Naive thymus-derived CD4-positive, alpha-beta T cell (primary cell): ENCODE measurements at regions not wholly inside any gene's neighbourhood (a gene's known extent, or its start where the extent isn't known, plus 50 kb on each side); places are given as distances from the start of the nearest gene placed in this dataset.

ENCODE experiments used
- ATAC-seq: fragments of 150-1000 bp; cut with Tn5 transposase; 2 replicates; pipeline ENCODE4 v1.10.0; 2021; ENCODE audit warnings: mild to moderate bottlenecking, moderate library complexity
- CTCF ChIA-PET: fragments of 350-600 bp; sonication (Branson Sonifier 250); formaldehyde crosslinking; loops from one replicate; lab custom pipeline; 2021; ENCODE audit warnings: antibody characterized with exemption; lab: Charles Lee
- POLR2A ChIA-PET: fragments of 350-600 bp; sonication (Branson Sonifier 250); formaldehyde crosslinking; loops from one replicate; lab custom pipeline; 2021; ENCODE audit warnings: antibody characterized with exemption, inconsistent platforms; lab: Charles Lee
- DNase-seq, 9 donors: peaks; one replicate each; pipeline versions ENCODE4 v3.0.0 to v3.0.0-alpha.2; 2020 to 2022; ENCODE audit warnings: mixed read lengths in 1 of 9
- H3K27ac ChIP-seq: one replicate; pipeline ENCODE4 v1.7.0; 2013; ENCODE audit warnings: mild to moderate bottlenecking, low read depth, low read length, moderate library complexity
- H3K27me3 ChIP-seq, 2 donors: one replicate each; pipeline ENCODE4 v1.7.0; 2013; ENCODE audit warnings: low read length in 2 of 2, mild to moderate bottlenecking in 2 of 2, moderate library complexity in 2 of 2; ENCODE audit not compliant: control insufficient read depth in 2 of 2, insufficient read depth in 2 of 2
- H3K36me3 ChIP-seq, 3 experiments: 1 replicate in 2 of 3; 2 replicates in 1 of 3; pipeline ENCODE4 v1.7.0; 2013; ENCODE audit warnings: low read length in 3 of 3, mild to moderate bottlenecking in 3 of 3, moderate library complexity in 1 of 3; ENCODE audit not compliant: insufficient read depth in 3 of 3, control insufficient read depth in 2 of 3
- H3K4me1 ChIP-seq, 2 donors: one replicate each; pipeline ENCODE4 v1.7.0; 2013; ENCODE audit warnings: low read length in 2 of 2, mild to moderate bottlenecking in 2 of 2, moderate library complexity in 1 of 2; ENCODE audit not compliant: control insufficient read depth in 2 of 2, insufficient read depth in 2 of 2
- H3K4me3 ChIP-seq: 2 replicates; pipeline ENCODE4 v1.7.0; 2013; ENCODE audit warnings: mild to moderate bottlenecking, low read length
- H3K9me3 ChIP-seq, 3 experiments: 1 replicate in 2 of 3; 2 replicates in 1 of 3; pipeline ENCODE4 v1.7.0; 2013; ENCODE audit warnings: low read length in 3 of 3; ENCODE audit not compliant: control insufficient read depth in 2 of 3
- H3K27ac Mint-ChIP-seq, 9 donors: one replicate each; pipeline ENCODE4 v1.8.0; 2020 to 2022; ENCODE audit warnings: mixed read lengths in 9 of 9, mild to moderate bottlenecking in 8 of 9, moderate library complexity in 5 of 9, inconsistent platforms in 2 of 9
- H3K27me3 Mint-ChIP-seq, 5 donors: one replicate each; pipeline ENCODE4 v1.8.0; 2021 to 2022; ENCODE audit warnings: mixed read lengths in 5 of 5, mild to moderate bottlenecking in 1 of 5
- H3K36me3 Mint-ChIP-seq, 5 donors: one replicate each; pipeline ENCODE4 v1.8.0; 2020 to 2022; ENCODE audit warnings: mixed read lengths in 5 of 5, mild to moderate bottlenecking in 3 of 5, inconsistent platforms in 1 of 5
- H3K4me1 Mint-ChIP-seq, 7 donors: one replicate each; pipeline ENCODE4 v1.8.0; 2020 to 2022; ENCODE audit warnings: mixed read lengths in 7 of 7, mild to moderate bottlenecking in 3 of 7, inconsistent platforms in 1 of 7
- H3K4me3 Mint-ChIP-seq, 10 donors: one replicate each; pipeline ENCODE4 v1.8.0; 2020 to 2022; ENCODE audit warnings: mild to moderate bottlenecking in 10 of 10, mixed read lengths in 10 of 10, moderate library complexity in 6 of 10, inconsistent platforms in 2 of 10
- H3K9me3 Mint-ChIP-seq, 11 donors: one replicate each; pipeline ENCODE4 v1.8.0; 2020 to 2022; ENCODE audit warnings: mixed read lengths in 11 of 11, mild to moderate bottlenecking in 4 of 11, inconsistent platforms in 1 of 11, moderate library complexity in 1 of 11
- intact Hi-C, 2 donors: fragments of 100-400 bp; cut with micrococcal nuclease; formaldehyde crosslinking; loops; one replicate each; pipeline ENCODE4 v1.15.1; 2023

- DNase-seq: no peak
- H3K27me3 ChIP-seq: no peaks in the 10 kb centered on the region
- H3K36me3 ChIP-seq: peaks cover 0 to 31% (median 0%) of the 10 kb centered on the region in 3 experiments
- no peaks in the 10 kb centered on the region for H3K9me3 ChIP-seq
- ChIA-PET CTCF (no interaction called here), POLR2A (interaction anchor here (0.8 kb wide), 1 partner anchor 8 kb away, joined by 3 read pairs; no protein-coding TSS in a partner anchor)
- Mint-ChIP-seq H3K4me3 (no peak overlapping the region), H3K9me3 (peaks cover 0 to 21% (median 4%) of the 10 kb centered on the region in 11 donors), H3K36me3 (peaks cover 26 to 90% (median 72%) of the 10 kb centered on the region in 5 donors), H3K27ac (no peak overlapping the region), H3K4me1 (peaks cover 0 to 14% (median 10%) of the 10 kb centered on the region in 7 donors), H3K27me3 (no peaks in the 10 kb centered on the region)
- intact Hi-C loops: no loop called here
- peaks cover 0 to 8% of the 10 kb centered on the region in 2 donors for H3K4me1 ChIP-seq
- ATAC-seq: no peak
- H3K27ac ChIP-seq: no peak overlapping the region
- no peak overlapping the region for H3K4me3 ChIP-seq
These were observed 59.6 kb upstream of the NEDD9 start for GRCh38 chr6:11292091-11292490.

GRCh38 chr6:11291582-11291981, 59.1 kb upstream of the NEDD9 start:
- Mint-ChIP-seq H3K4me1 (peaks cover 0 to 14% (median 10%) of the 10 kb centered on the region in 7 donors), H3K27me3 (no peaks in the 10 kb centered on the region), H3K36me3 (peaks cover 26 to 88% (median 72%) of the 10 kb centered on the region in 5 donors), H3K27ac (no peak overlapping the region), H3K9me3 (peaks cover 0 to 24% (median 4%) of the 10 kb centered on the region in 11 donors), H3K4me3 (no peak overlapping the region)
- ChIA-PET POLR2A (interaction anchor here (0.8 kb wide), 1 partner anchor 7 kb away, joined by 3 read pairs; no protein-coding TSS in a partner anchor), CTCF (no interaction called here)
- H3K9me3 ChIP-seq: peaks cover 0 to 2% (median 0%) of the 10 kb centered on the region in 3 experiments
- H3K4me3 ChIP-seq: no peak overlapping the region
- no peak overlapping the region for H3K27ac ChIP-seq
- intact Hi-C loops: no loop called here
- ATAC-seq (no peak), DNase-seq (no peak)
- peaks cover 0 to 8% of the 10 kb centered on the region in 2 donors for H3K4me1 ChIP-seq
- no peaks in the 10 kb centered on the region for H3K27me3 ChIP-seq
- H3K36me3 ChIP-seq: peaks cover 0 to 28% (median 0%) of the 10 kb centered on the region in 3 experiments

- H3K36me3 ChIP-seq: peaks cover 0 to 13% (median 0%) of the 10 kb centered on the region in 3 experiments
- H3K27ac ChIP-seq: no peak overlapping the region
- H3K4me3 Mint-ChIP-seq: no peak overlapping the region
- H3K4me3 ChIP-seq: no peak overlapping the region
- POLR2A ChIA-PET: no interaction called here
- H3K27ac Mint-ChIP-seq: no peak overlapping the region
- H3K9me3 ChIP-seq: peaks cover 0 to 4% (median 0%) of the 10 kb centered on the region in 3 experiments
- ATAC-seq: no peak
- H3K27me3 ChIP-seq: no peaks in the 10 kb centered on the region
- peaks cover 19 to 75% (median 61%) of the 10 kb centered on the region in 5 donors for H3K36me3 Mint-ChIP-seq
- intact Hi-C loops: no loop called here
- DNase-seq: no peak
- H3K4me1 Mint-ChIP-seq: peaks cover 0 to 14% (median 6%) of the 10 kb centered on the region in 7 donors
- no peaks in the 10 kb centered on the region for H3K27me3 Mint-ChIP-seq
- peaks cover 0 to 8% of the 10 kb centered on the region in 2 donors for H3K4me1 ChIP-seq
- CTCF ChIA-PET: no interaction called here
- H3K9me3 Mint-ChIP-seq: peaks cover 0 to 20% (median 3%) of the 10 kb centered on the region in 11 donors
These were observed 57.6 kb upstream of the NEDD9 start for GRCh38 chr6:11290027-11290426.

GRCh38 chr6:11288065-11288464, 55.6 kb upstream of the NEDD9 start:
- Histone ChIP-seq H3K4me1 (peaks cover 0 to 8% of the 10 kb centered on the region in 2 donors), H3K36me3 (peaks cover 0 to 13% (median 0%) of the 10 kb centered on the region in 3 experiments), H3K27ac (no peak overlapping the region), H3K27me3 (no peaks in the 10 kb centered on the region), H3K4me3 (no peak overlapping the region), H3K9me3 (peaks cover 0 to 4% (median 0%) of the 10 kb centered on the region in 3 experiments)
- H3K27me3 Mint-ChIP-seq: no peaks in the 10 kb centered on the region
- intact Hi-C loops: no loop called here
- H3K36me3 Mint-ChIP-seq: peaks cover 14 to 56% (median 49%) of the 10 kb centered on the region in 5 donors
- H3K4me3 Mint-ChIP-seq: no peak overlapping the region
- peaks cover 0 to 18% (median 3%) of the 10 kb centered on the region in 11 donors for H3K9me3 Mint-ChIP-seq
- ChIA-PET CTCF (no interaction called here), POLR2A (no interaction called here)
- H3K4me1 Mint-ChIP-seq: peaks cover 0 to 13% (median 0%) of the 10 kb centered on the region in 7 donors
- DNase-seq (no peak), ATAC-seq (no peak)
- H3K27ac Mint-ChIP-seq: no peak overlapping the region

GRCh38 chr6:11284996-11285395, 52.5 kb upstream of the NEDD9 start:
- Mint-ChIP-seq H3K36me3 (peaks cover 10 to 41% (median 29%) of the 10 kb centered on the region in 5 donors), H3K4me1 (peaks cover 0 to 5% (median 0%) of the 10 kb centered on the region in 7 donors), H3K27me3 (no peaks in the 10 kb centered on the region), H3K9me3 (peaks cover 0 to 18% (median 3%) of the 10 kb centered on the region in 11 donors), H3K27ac (no peak overlapping the region), H3K4me3 (no peak overlapping the region)
- H3K9me3 ChIP-seq: peaks cover 0 to 4% (median 0%) of the 10 kb centered on the region in 3 experiments
- ATAC-seq (no peak), DNase-seq (no peak)
- H3K27me3 ChIP-seq: no peaks in the 10 kb centered on the region
- H3K36me3 ChIP-seq: peaks cover 0 to 6% (median 0%) of the 10 kb centered on the region in 3 experiments
- ChIA-PET CTCF (no interaction called here), POLR2A (no interaction called here)
- intact Hi-C loops: no loop called here
- no peaks in the 10 kb centered on the region for H3K4me1 ChIP-seq
- no peak overlapping the region for H3K27ac ChIP-seq
- no peak overlapping the region for H3K4me3 ChIP-seq

- Histone ChIP-seq H3K4me1 (peaks cover 0 to under 1% of the 10 kb centered on the region in 2 donors), H3K27ac (no peak overlapping the region), H3K36me3 (no peaks in the 10 kb centered on the region), H3K9me3 (peaks cover 0 to 4% (median 0%) of the 10 kb centered on the region in 3 experiments), H3K27me3 (no peaks in the 10 kb centered on the region), H3K4me3 (no peak overlapping the region)
- POLR2A ChIA-PET: interaction anchor here (0.7 kb wide), 1 partner anchor 8 kb away, joined by 3 read pairs; no protein-coding TSS in a partner anchor
- no peaks in the 10 kb centered on the region for H3K27me3 Mint-ChIP-seq
- no peak overlapping the region for H3K4me3 Mint-ChIP-seq
- H3K27ac Mint-ChIP-seq: no peak overlapping the region
- H3K36me3 Mint-ChIP-seq: peaks cover 4 to 43% (median 24%) of the 10 kb centered on the region in 5 donors
- DNase-seq: no peak
- intact Hi-C loops: no loop called here
- peaks cover 0 to 15% (median 3%) of the 10 kb centered on the region in 11 donors for H3K9me3 Mint-ChIP-seq
- peaks cover 0 to 18% (median 2%) of the 10 kb centered on the region in 7 donors for H3K4me1 Mint-ChIP-seq
- CTCF ChIA-PET: no interaction called here
- ATAC-seq: no peak
These were observed 51.2 kb upstream of the NEDD9 start for GRCh38 chr6:11283629-11284028.

GRCh38 chr6:11282875-11283274, 50.4 kb upstream of the NEDD9 start:
- Histone ChIP-seq H3K27me3 (no peaks in the 10 kb centered on the region), H3K4me3 (no peak overlapping the region), H3K27ac (no peak overlapping the region), H3K36me3 (no peaks in the 10 kb centered on the region), H3K9me3 (peaks cover 0 to 4% (median 0%) of the 10 kb centered on the region in 3 experiments), H3K4me1 (peaks cover 0 to 8% of the 10 kb centered on the region in 2 donors)
- ATAC-seq: no peak
- Mint-ChIP-seq H3K9me3 (peaks cover 0 to 9% (median 2%) of the 10 kb centered on the region in 11 donors), H3K27ac (no peak overlapping the region), H3K27me3 (no peaks in the 10 kb centered on the region), H3K4me3 (no peak overlapping the region), H3K4me1 (peaks cover 7 to 25% (median 9%) of the 10 kb centered on the region in 7 donors), H3K36me3 (peaks cover 0 to 41% (median 18%) of the 10 kb centered on the region in 5 donors)
- intact Hi-C loops: no loop called here
- ChIA-PET POLR2A (no interaction called here), CTCF (no interaction called here)
- no peak for DNase-seq
